H1 (cell line): ENCODE measurements at regions not wholly inside any gene's neighbourhood (a gene's known extent, or its start where the extent isn't known, plus 50 kb on each side); places are given as distances from the start of the nearest gene placed in this dataset.

Experiments
- CTCF ChIA-PET: fragments of 300-600 bp; sonication (Branson Sonifier 250); formaldehyde crosslinking; loops from one replicate; lab custom pipeline; 2021; ENCODE audit not compliant: partially characterized antibody; lab: Charles Lee
- POLR2A ChIA-PET: fragments of 300-600 bp; sonication (Branson Sonifier 250); formaldehyde crosslinking; loops from one replicate; lab custom pipeline; 2021; ENCODE audit warnings: inconsistent platforms; ENCODE audit not compliant: partially characterized antibody; lab: Charles Lee
- DNase-seq, 2 experiments: peaks; one replicate each; pipeline versions ENCODE4 v3.0.0 to v3.0.0-alpha.2; 2010 to 2022; ENCODE audit warnings: low spot score in 2 of 2, low read depth in 1 of 2, mixed read lengths in 1 of 2
- FAIRE-seq: peaks from 2 replicates; lab custom pipeline; 2011; peaks lifted over from hg19 to GRCh38; lab: Jason Lieb, UNC
- H2AFZ ChIP-seq: 2 replicates; pipeline ENCODE4 v1.8.1; 2012; ENCODE audit warnings: low read length, inconsistent platforms
- H2AK5ac ChIP-seq: 2 replicates; pipeline ENCODE4 v1.6.1; 2013; ENCODE audit warnings: low read depth, low read length
- H2BK120ac ChIP-seq: replicated peaks from 2 replicates; pipeline ENCODE3; 2013; ENCODE audit warnings: low read depth, low read length, inconsistent platforms
- H2BK12ac ChIP-seq: 2 replicates; pipeline ENCODE4 v1.6.1; 2013; ENCODE audit warnings: low read depth, low read length
- H2BK15ac ChIP-seq: 2 replicates; pipeline ENCODE4 v1.6.1; 2013; ENCODE audit warnings: low read length
- H2BK20ac ChIP-seq: 2 replicates; pipeline ENCODE4 v1.6.1; 2013; ENCODE audit warnings: low read length
- H2BK5ac ChIP-seq: 2 replicates; pipeline ENCODE4 v1.6.1; 2013; ENCODE audit warnings: low read depth, low read length
- H3K14ac ChIP-seq: 2 replicates; pipeline ENCODE4 v1.6.1; 2013; ENCODE audit warnings: inconsistent platforms; ENCODE audit not compliant: insufficient read length
- H3K18ac ChIP-seq: 2 replicates; pipeline ENCODE4 v1.6.1; 2013; ENCODE audit warnings: low read length; ENCODE audit errors: extremely low read depth
- H3K23ac ChIP-seq: 2 replicates; pipeline ENCODE4 v1.6.1; 2013; ENCODE audit warnings: inconsistent platforms; ENCODE audit not compliant: insufficient read length
- H3K23me2 ChIP-seq: 2 replicates; pipeline ENCODE4 v1.6.1; 2013; ENCODE audit warnings: low read depth, low read length
- H3K27ac ChIP-seq: 2 replicates; pipeline ENCODE4 v1.6.1; 2011; ENCODE audit warnings: low read depth, low read length, inconsistent platforms
- H3K27me3 ChIP-seq, 4 experiments: replicated peaks in 1 of 4; 1 replicate in 1 of 4; 2 replicates in 3 of 4; pipeline versions ENCODE4 v1.6.1 to v1.8.1; 2011 to 2013; ENCODE audit warnings: low read length in 3 of 4, mild to moderate bottlenecking in 3 of 4, inconsistent platforms in 2 of 4, mixed read lengths in 2 of 4, moderate library complexity in 1 of 4; ENCODE audit not compliant: control insufficient read depth in 3 of 4, insufficient read depth in 3 of 4; ENCODE audit errors: extremely low read depth in 1 of 4
- H3K36me3 ChIP-seq, 4 experiments: 2 replicates each; pipeline versions ENCODE4 v1.6.1 to v1.8.1; 2011 to 2013; ENCODE audit warnings: mild to moderate bottlenecking in 4 of 4, low read length in 3 of 4, moderate library complexity in 2 of 4, control low read depth in 1 of 4, inconsistent platforms in 1 of 4; ENCODE audit not compliant: insufficient read depth in 4 of 4, control insufficient read depth in 2 of 4
- H3K4ac ChIP-seq: replicated peaks from 2 replicates; pipeline ENCODE3; 2013; ENCODE audit warnings: low read length, low read depth, mixed read lengths, inconsistent platforms; ENCODE audit not compliant: insufficient read length
- H3K4me1 ChIP-seq, 4 experiments: replicated peaks in 1 of 4; 1 replicate in 1 of 4; 2 replicates in 3 of 4; pipeline versions ENCODE4 v1.6.1 to v1.8.1; 2011 to 2013; ENCODE audit warnings: low read length in 3 of 4, inconsistent platforms in 2 of 4, mixed read lengths in 1 of 4; ENCODE audit not compliant: insufficient read depth in 4 of 4, control insufficient read depth in 3 of 4
- H3K4me2 ChIP-seq, 2 experiments: 2 replicates each; pipeline versions ENCODE4 v1.6.1 to v1.8.1; 2011 to 2013; ENCODE audit warnings: low read depth in 2 of 2, low read length in 2 of 2, control low read depth in 1 of 2, inconsistent platforms in 1 of 2, mild to moderate bottlenecking in 1 of 2; ENCODE audit not compliant: insufficient read depth in 1 of 2
- H3K4me3 ChIP-seq, 4 experiments: fragments of 200-600, 300-600 bp in 1 of 4; sonication (generic), shearing (Covaris generic), sonication (Bioruptor Twin) in 1 of 4; 2 replicates each; pipeline versions ENCODE4 v1.5.1 to v1.8.1; 2011 to 2016; ENCODE audit warnings: low read length in 4 of 4, low read depth in 3 of 4, control low read depth in 2 of 4, inconsistent platforms in 2 of 4, mild to moderate bottlenecking in 2 of 4, mixed read lengths in 1 of 4, moderate library complexity in 1 of 4; ENCODE audit not compliant: insufficient read depth in 2 of 4; ENCODE audit errors: extremely low read depth in 1 of 4
- H3K56ac ChIP-seq: replicated peaks from 2 replicates; pipeline ENCODE3; 2013; ENCODE audit warnings: low read depth, mild to moderate bottlenecking, mixed read lengths, low read length, inconsistent platforms; ENCODE audit not compliant: insufficient read length
- H3K79me1 ChIP-seq: 2 replicates; pipeline ENCODE4 v1.6.1; 2013; ENCODE audit warnings: low read depth, low read length, control low read depth
- H3K79me2 ChIP-seq, 2 experiments: 2 replicates each; pipeline versions ENCODE4 v1.6.1 to v1.8.1; 2012 to 2013; ENCODE audit warnings: low read length in 2 of 2, mild to moderate bottlenecking in 2 of 2, inconsistent platforms in 1 of 2; ENCODE audit not compliant: insufficient read depth in 2 of 2, control insufficient read depth in 1 of 2
- H3K9ac ChIP-seq, 4 experiments: replicated peaks in 1 of 4; 1 replicate in 1 of 4; 2 replicates in 3 of 4; pipeline versions ENCODE4 v1.6.1 to v1.8.1; 2011 to 2013; ENCODE audit warnings: low read depth in 3 of 4, low read length in 3 of 4, control low read depth in 2 of 4, mild to moderate bottlenecking in 2 of 4, moderate library complexity in 2 of 4, inconsistent platforms in 1 of 4; ENCODE audit errors: extremely low read depth in 1 of 4
- H3K9me3 ChIP-seq, 2 experiments: 2 replicates each; pipeline versions ENCODE4 v1.6.1 to v1.8.1; 2012 to 2013; ENCODE audit warnings: mild to moderate bottlenecking in 2 of 2, moderate library complexity in 2 of 2, control low read depth in 1 of 2, inconsistent platforms in 1 of 2, low read depth in 1 of 2, low read length in 1 of 2, mixed read lengths in 1 of 2; ENCODE audit not compliant: insufficient read depth in 2 of 2
- H4K20me1 ChIP-seq, 2 experiments: replicated peaks in 1 of 2; 2 replicates each; pipeline versions ENCODE3 to v1.8.1; 2011 to 2013; ENCODE audit warnings: inconsistent platforms in 2 of 2, low read length in 2 of 2, mild to moderate bottlenecking in 1 of 2; ENCODE audit not compliant: insufficient read depth in 2 of 2, control insufficient read depth in 1 of 2
- H4K5ac ChIP-seq: 2 replicates; pipeline ENCODE4 v1.6.1; 2013; ENCODE audit warnings: low read length, low read depth, mixed read lengths, inconsistent platforms; ENCODE audit not compliant: insufficient read length
- H4K8ac ChIP-seq: 2 replicates; pipeline ENCODE4 v1.8.0; 2013; ENCODE audit warnings: mild to moderate bottlenecking, moderate library complexity, low read length, inconsistent platforms; ENCODE audit not compliant: insufficient read depth; ENCODE audit errors: extremely low read depth
- H4K91ac ChIP-seq: replicated peaks from 2 replicates; pipeline ENCODE3; 2013; ENCODE audit warnings: low read length, mixed read lengths, inconsistent platforms; ENCODE audit not compliant: insufficient read length
- ATF2 ChIP-seq: IDR thresholded peaks from 2 replicates; pipeline ENCODE4 v1.6.1; 2012; ENCODE audit warnings: low read length, inconsistent platforms
- ATF3 ChIP-seq: IDR thresholded peaks from 2 replicates; pipeline ENCODE4 v1.6.1; 2011; ENCODE audit warnings: low read depth, mild to moderate bottlenecking, low read length; ENCODE audit not compliant: insufficient read depth
- CHD2 ChIP-seq: IDR thresholded peaks from 2 replicates; pipeline ENCODE4 v1.6.1; 2012; ENCODE audit warnings: low read length, improper control_type of control experiment
- EZH2 ChIP-seq: fragments of 200-600 bp; sonication (generic); IDR thresholded peaks from 2 replicates; pipeline ENCODE4 v1.7.1; 2012; ENCODE audit warnings: low read depth, mild to moderate bottlenecking, moderate library complexity, low read length, inconsistent platforms; ENCODE audit not compliant: severe bottlenecking
- GABPA ChIP-seq: IDR thresholded peaks from 2 replicates; pipeline ENCODE4 v1.6.1; 2011; ENCODE audit warnings: mild to moderate bottlenecking, low read length, moderate library complexity, borderline replicate concordance; ENCODE audit not compliant: insufficient read depth
- POU5F1 ChIP-seq: IDR thresholded peaks from 2 replicates; pipeline ENCODE4 v1.6.1; 2011; ENCODE audit warnings: low read depth, mild to moderate bottlenecking, low read length, moderate library complexity
- RAD21 ChIP-seq, 2 experiments: IDR thresholded peaks in 1 of 2; conservative IDR thresholded peaks in 1 of 2; 2 replicates each; pipeline ENCODE4 v1.6.1; 2011; ENCODE audit warnings: low read depth in 2 of 2, low read length in 2 of 2, improper control_type of control experiment in 1 of 2, inconsistent platforms in 1 of 2, mild to moderate bottlenecking in 1 of 2, moderate library complexity in 1 of 2
- SRF ChIP-seq: IDR thresholded peaks from 2 replicates; pipeline ENCODE4 v1.6.1; 2011; ENCODE audit warnings: mild to moderate bottlenecking, low read depth, low read length, moderate library complexity
- SUZ12 ChIP-seq: fragments of 200-600 bp; sonication (generic); IDR thresholded peaks from 2 replicates; pipeline ENCODE4 v1.6.1; 2012; ENCODE audit warnings: mild to moderate bottlenecking, inconsistent platforms, low read length, moderate library complexity, mixed read lengths
- TAF1 ChIP-seq: IDR thresholded peaks from 2 replicates; pipeline ENCODE4 v1.6.1; 2011; ENCODE audit warnings: mild to moderate bottlenecking, low read depth, low read length
- USF2 ChIP-seq: IDR thresholded peaks from 2 replicates; pipeline ENCODE4 v1.6.1; 2011; ENCODE audit warnings: low read length, improper control_type of control experiment
- WGBS, 2 experiments: shearing (Covaris generic) in 1 of 2; methylation state at CpG; one replicate each; pipeline versions ENCODE4 v1.1.6 to v1.1.7; 2013 to 2015; ENCODE audit warnings: low lambda C conversion rate in 2 of 2, mixed read lengths in 2 of 2, inconsistent platforms in 1 of 2, low coverage in 1 of 2, missing lambda C conversion rate in 1 of 2; ENCODE audit not compliant: insufficient replicate concordance in 2 of 2, insufficient coverage in 1 of 2, insufficient read length in 1 of 2; ENCODE audit errors: extremely low coverage in 1 of 2, missing lambda C conversion rate in 1 of 2; 5-methylcytosine and 5-hydroxymethylcytosine counted together

GRCh38 chr13:106744516-106744915 lies 176.6 kb upstream of the ARGLU1 start:
- Histone ChIP-seq H3K4me1 (no peaks in the 10 kb centered on the region), H2BK120ac (no peak overlapping the region), H3K4me3 (no peak overlapping the region), H3K36me3 (no peaks in the 10 kb centered on the region), H3K4ac (no peak overlapping the region), H2BK12ac (no peak overlapping the region), H3K79me1 (no peaks in the 10 kb centered on the region), H3K56ac (no peak overlapping the region), H4K20me1 (no peaks in the 10 kb centered on the region), H3K23me2 (no peaks in the 10 kb centered on the region), H3K79me2 (no peaks in the 10 kb centered on the region), H2BK20ac (no peak overlapping the region), H3K18ac (no peak overlapping the region), H3K9ac (no peak overlapping the region), H2AK5ac (no peak overlapping the region), H3K23ac (no peak overlapping the region), H2BK15ac (no peak overlapping the region), H3K9me3 (no peaks in the 10 kb centered on the region), H3K14ac (no peak overlapping the region), H3K4me2 (no peak overlapping the region), H4K91ac (no peak overlapping the region), H2BK5ac (no peak overlapping the region), H2AFZ (no peak overlapping the region), H3K27me3 (peaks cover 0 to 1% (median 0%) of the 10 kb centered on the region in 4 experiments; a peak in 1 of 7 replicates), H4K5ac (no peak overlapping the region), H3K27ac (no peak overlapping the region), H4K8ac (no peak overlapping the region)
- POLR2A ChIA-PET, result no interaction called here
- DNase-seq (no peak), FAIRE-seq (no peak)
- CTCF ChIA-PET, result interaction anchor here (1.0 kb wide), 1 partner anchor 155 kb away, joined by 3 read pairs; no protein-coding TSS in a partner anchor
- WGBS, 2 experiments, result 89% methylated on average over 6 of the region's 6 CpGs; no CpG with 5 or more reads in 1 of the 2 experiments
- TF ChIP-seq ATF3 (no peak), GABPA (no peak), RAD21 (IDR thresholded peaks at IDR 0.05 in 1 of 2, conservative IDR thresholded peaks at IDR 0.05 in 1 of 2; ENCODE audit: low read depth in 2 of 2, low read length in 2 of 2) (no peak), CHD2 (no peak), EZH2 (no peak), POU5F1 (no peak), ATF2 (no peak), TAF1 (no peak), USF2 (no peak), SRF (no peak), SUZ12 (no peak)
